ENCODE measurements at regions not wholly inside any gene's neighbourhood (a gene's known extent, or its start where the extent isn't known, plus 50 kb on each side); places are given as distances from the start of the nearest gene placed in this dataset.

DNA sequence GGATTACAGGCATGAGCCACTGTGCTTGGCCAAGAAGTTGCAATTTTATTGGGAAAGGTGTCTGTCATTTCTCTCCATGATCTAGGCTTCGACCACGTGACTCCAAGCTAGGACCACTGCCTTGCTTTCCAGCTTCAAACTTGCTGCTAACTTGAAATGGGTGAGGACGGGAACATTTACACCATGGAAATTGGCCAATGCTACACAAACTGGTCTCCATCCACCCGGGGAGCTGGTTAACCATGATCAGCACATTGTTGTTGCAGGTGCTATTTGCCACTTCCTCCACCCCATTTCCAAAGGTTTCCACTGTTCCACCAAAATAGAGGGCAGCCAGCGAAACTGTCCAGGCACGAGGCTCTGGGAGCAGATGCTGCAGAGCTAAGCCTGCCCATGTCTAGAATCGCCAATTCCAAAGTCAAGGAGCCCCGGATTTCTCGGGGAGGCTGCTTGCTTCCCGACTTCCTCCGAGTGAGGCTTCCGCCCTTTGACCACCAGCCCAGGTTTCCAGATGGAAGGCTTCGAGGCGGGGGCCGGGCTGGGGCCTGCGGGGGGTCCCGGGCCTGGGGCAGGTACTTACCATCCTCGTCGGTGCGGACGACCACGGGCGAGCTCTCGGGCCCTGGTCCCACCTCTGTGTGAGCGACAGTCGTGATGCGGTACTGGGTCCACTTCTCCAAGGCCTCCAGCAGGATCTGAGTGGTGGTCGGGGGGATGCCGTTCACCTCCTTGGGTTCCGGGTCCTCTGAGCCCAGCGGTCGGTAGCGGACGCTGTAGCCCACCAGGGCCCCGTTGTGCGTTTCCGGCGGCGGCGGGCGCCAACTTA, 109.7 kb downstream of the PTPRS start:
- DNase-seq (ENCODE audit: low spot score): no peak
- H3K36me3 ChIP-seq (replicated peaks in 1 of 2; ENCODE audit: control insufficient read depth in 2 of 2, insufficient read depth in 2 of 2, low read length in 2 of 2): peaks cover 40 to 72% of the 10 kb centered on the region in 2 donors
- H3K9me3 ChIP-seq (replicated peaks in 1 of 2; ENCODE audit: control insufficient read depth in 2 of 2, insufficient read depth in 1 of 2, low read depth in 1 of 2, low read length in 2 of 2): peaks cover 4 to 5% of the 10 kb centered on the region in 2 donors
- H3K4ac ChIP-seq (ENCODE audit: low read length): no peak overlapping the region
- H3K4me2 ChIP-seq (ENCODE audit: insufficient read depth, low read length, poor library complexity, severe bottlenecking): no peak overlapping the region
- H3K14ac ChIP-seq (ENCODE audit: low read length): no peak overlapping the region
- H2AK5ac ChIP-seq (ENCODE audit: low read depth, low read length): no peak overlapping the region
- no peak overlapping the region for H2AFZ ChIP-seq (ENCODE audit: low read length)
- H3K4me3 ChIP-seq (ENCODE audit: low read length in 2 of 2): no peak overlapping the region
- H2BK15ac ChIP-seq (ENCODE audit: low read length): no peak overlapping the region
- no peak overlapping the region for H3K9ac ChIP-seq (ENCODE audit: low read depth, low read length, poor library complexity)
- no peaks in the 10 kb centered on the region for H3K4me1 ChIP-seq (ENCODE audit: control insufficient read depth in 2 of 2, insufficient read depth in 1 of 2, low read depth in 1 of 2, low read length in 2 of 2)
- H4K8ac ChIP-seq (ENCODE audit: low read depth, low read length): no peak overlapping the region
- H3K23ac ChIP-seq (ENCODE audit: low read depth, low read length, poor library complexity): no peak overlapping the region
- no peak overlapping the region for H4K91ac ChIP-seq (ENCODE audit: low read depth, low read length, poor library complexity)
- no peak overlapping the region for H3K18ac ChIP-seq (ENCODE audit: low read length)
- peaks cover 2% of the 10 kb centered on the region for H3K79me1 ChIP-seq (ENCODE audit: low read depth, low read length)
- WGBS, 2 donors (ENCODE audit: extremely low coverage in 2 of 2, insufficient read length in 2 of 2, insufficient replicate concordance in 1 of 2): no CpG with 5 or more reads among the region's 41 CpGs
- H2BK5ac ChIP-seq (ENCODE audit: low read length): no peak overlapping the region
- H3K27ac ChIP-seq (replicated peaks; ENCODE audit: low read length): no peak overlapping the region
- H2BK12ac ChIP-seq (ENCODE audit: low read length): no peak overlapping the region
- no peak overlapping the region for H2BK120ac ChIP-seq (ENCODE audit: low read depth, low read length)
- H3K27me3 ChIP-seq (ENCODE audit: control insufficient read depth in 3 of 3, insufficient read depth in 3 of 3, low read depth in 1 of 3, low read length in 3 of 3): no peaks in the 10 kb centered on the region

DNA sequence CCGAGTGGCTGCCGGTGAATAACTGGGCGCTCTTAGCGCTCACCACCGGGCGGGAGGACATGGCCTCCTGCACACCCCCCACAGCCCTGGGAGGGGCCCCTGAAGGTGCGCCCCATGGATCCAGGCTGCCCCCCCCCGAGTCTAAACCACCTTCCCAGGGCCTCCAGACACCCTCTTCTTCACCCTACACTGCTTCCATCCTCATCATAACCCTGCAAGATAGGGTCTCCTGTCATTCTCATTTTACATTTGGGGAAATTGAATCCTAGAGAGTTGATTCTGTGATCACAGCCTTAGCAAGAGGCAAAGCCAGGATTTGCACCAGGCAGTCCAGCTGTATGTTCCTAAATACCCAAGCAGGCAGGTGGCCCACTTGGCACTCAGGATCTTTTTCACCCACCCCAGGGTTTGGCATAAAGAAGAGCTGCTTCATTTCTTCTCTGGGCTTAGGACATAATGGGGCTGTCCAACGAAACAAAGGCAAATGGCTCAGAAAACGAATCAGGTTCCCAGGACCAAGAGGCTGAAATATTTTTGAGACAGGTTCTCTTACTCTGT, 110.8 kb downstream of the PTPRS start:
- Histone ChIP-seq H2AFZ (ENCODE audit: low read length) (no peak overlapping the region), H2BK15ac (ENCODE audit: low read length) (no peak overlapping the region), H3K4ac (ENCODE audit: low read length) (no peak overlapping the region), H4K91ac (ENCODE audit: low read depth, low read length, poor library complexity) (no peak overlapping the region), H3K27ac (replicated peaks; ENCODE audit: low read length) (no peak overlapping the region), H2AK5ac (ENCODE audit: low read depth, low read length) (no peak overlapping the region), H3K27me3 (ENCODE audit: control insufficient read depth in 3 of 3, insufficient read depth in 3 of 3, low read depth in 1 of 3, low read length in 3 of 3) (no peaks in the 10 kb centered on the region), H2BK5ac (ENCODE audit: low read length) (no peak overlapping the region), H3K14ac (ENCODE audit: low read length) (no peak overlapping the region), H3K36me3 (replicated peaks in 1 of 2; ENCODE audit: control insufficient read depth in 2 of 2, insufficient read depth in 2 of 2, low read length in 2 of 2) (peaks cover 40 to 74% of the 10 kb centered on the region in 2 donors), H4K8ac (ENCODE audit: low read depth, low read length) (no peak overlapping the region), H3K23ac (ENCODE audit: low read depth, low read length, poor library complexity) (no peak overlapping the region), H3K9me3 (replicated peaks in 1 of 2; ENCODE audit: control insufficient read depth in 2 of 2, insufficient read depth in 1 of 2, low read depth in 1 of 2, low read length in 2 of 2) (peaks cover 0 to 2% of the 10 kb centered on the region in 2 donors), H2BK12ac (ENCODE audit: low read length) (no peak overlapping the region), H2BK120ac (ENCODE audit: low read depth, low read length) (no peak overlapping the region), H3K4me2 (ENCODE audit: insufficient read depth, low read length, poor library complexity, severe bottlenecking) (no peak overlapping the region), H3K9ac (ENCODE audit: low read depth, low read length, poor library complexity) (no peak overlapping the region), H3K4me3 (ENCODE audit: low read length in 2 of 2) (no peak overlapping the region), H3K79me1 (ENCODE audit: low read depth, low read length) (peaks cover 2% of the 10 kb centered on the region), H3K18ac (ENCODE audit: low read length) (no peak overlapping the region), H3K4me1 (ENCODE audit: control insufficient read depth in 2 of 2, insufficient read depth in 1 of 2, low read depth in 1 of 2, low read length in 2 of 2) (no peaks in the 10 kb centered on the region)
- WGBS, 2 donors (ENCODE audit: extremely low coverage in 2 of 2, insufficient read length in 2 of 2, insufficient replicate concordance in 1 of 2): no CpG with 5 or more reads among the region's 10 CpGs
- no peak for DNase-seq (ENCODE audit: low spot score)

DNA sequence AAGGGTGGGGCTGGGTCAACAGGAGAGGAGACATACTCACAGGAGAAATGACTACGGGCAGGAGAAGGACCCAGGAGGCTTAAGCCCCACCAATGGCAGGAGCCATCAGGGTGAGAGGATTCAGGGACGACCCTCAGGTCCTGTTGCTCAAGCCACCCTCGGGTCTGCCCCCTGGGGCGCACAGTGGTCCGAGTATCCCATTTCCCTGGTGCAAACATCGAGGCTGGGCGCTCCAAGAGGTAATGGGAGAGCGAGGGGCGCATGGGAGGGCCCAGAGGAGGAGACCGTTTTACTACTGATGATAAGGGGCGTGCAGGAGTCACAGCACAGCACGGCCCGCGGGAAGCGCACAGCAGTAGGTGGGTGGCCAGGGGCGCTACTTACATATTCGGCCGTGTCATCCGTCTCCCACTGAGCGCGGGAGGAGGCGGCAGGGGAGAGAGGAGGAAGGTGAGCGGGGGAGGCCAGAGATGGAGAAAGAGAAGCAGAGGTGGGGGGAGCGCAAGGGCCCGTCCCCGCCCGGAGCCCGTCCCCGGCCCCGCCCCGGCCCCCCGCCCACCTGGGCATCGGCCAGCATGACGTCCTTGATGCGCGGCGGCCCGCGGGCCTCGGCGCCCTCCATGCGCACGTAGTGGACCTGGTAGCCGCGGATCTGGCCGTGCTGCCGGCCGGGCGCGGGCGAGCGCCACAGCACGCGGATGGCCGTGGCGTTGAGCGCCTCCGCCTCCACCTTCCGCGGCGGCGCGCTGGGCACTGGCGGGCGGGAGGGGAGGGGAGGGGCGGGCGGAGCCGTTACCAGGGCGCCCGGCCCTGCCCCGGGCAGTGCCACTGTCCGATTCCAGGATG, 111.5 kb downstream of the PTPRS start:
- H3K36me3 ChIP-seq (replicated peaks in 1 of 2; ENCODE audit: control insufficient read depth in 2 of 2, insufficient read depth in 2 of 2, low read length in 2 of 2): peaks cover 46 to 75% of the 10 kb centered on the region in 2 donors
- H3K4ac ChIP-seq (ENCODE audit: low read length): no peak overlapping the region
- DNase-seq (ENCODE audit: low spot score): no peak
- H2BK5ac ChIP-seq (ENCODE audit: low read length): no peak overlapping the region
- no peak overlapping the region for H3K4me3 ChIP-seq (ENCODE audit: low read length in 2 of 2)
- H3K4me1 ChIP-seq (ENCODE audit: control insufficient read depth in 2 of 2, insufficient read depth in 1 of 2, low read depth in 1 of 2, low read length in 2 of 2): no peaks in the 10 kb centered on the region
- no peak overlapping the region for H3K18ac ChIP-seq (ENCODE audit: low read length)
- H3K4me2 ChIP-seq (ENCODE audit: insufficient read depth, low read length, poor library complexity, severe bottlenecking): no peak overlapping the region
- H3K79me1 ChIP-seq (ENCODE audit: low read depth, low read length): peaks cover 2% of the 10 kb centered on the region
- peaks cover 0 to 2% of the 10 kb centered on the region in 2 donors for H3K9me3 ChIP-seq (replicated peaks in 1 of 2; ENCODE audit: control insufficient read depth in 2 of 2, insufficient read depth in 1 of 2, low read depth in 1 of 2, low read length in 2 of 2)
- H3K9ac ChIP-seq (ENCODE audit: low read depth, low read length, poor library complexity): no peak overlapping the region
- WGBS, 2 donors (ENCODE audit: extremely low coverage in 2 of 2, insufficient read length in 2 of 2, insufficient replicate concordance in 1 of 2): no CpG with 5 or more reads among the region's 72 CpGs
- no peak overlapping the region for H4K91ac ChIP-seq (ENCODE audit: low read depth, low read length, poor library complexity)
- no peak overlapping the region for H2AFZ ChIP-seq (ENCODE audit: low read length)
- H2AK5ac ChIP-seq (ENCODE audit: low read depth, low read length): no peak overlapping the region
- no peak overlapping the region for H2BK120ac ChIP-seq (ENCODE audit: low read depth, low read length)
- H3K27ac ChIP-seq (replicated peaks; ENCODE audit: low read length): no peak overlapping the region
- H3K27me3 ChIP-seq (ENCODE audit: control insufficient read depth in 3 of 3, insufficient read depth in 3 of 3, low read depth in 1 of 3, low read length in 3 of 3): no peaks in the 10 kb centered on the region
- H3K14ac ChIP-seq (ENCODE audit: low read length): no peak overlapping the region
- no peak overlapping the region for H3K23ac ChIP-seq (ENCODE audit: low read depth, low read length, poor library complexity)
- H2BK12ac ChIP-seq (ENCODE audit: low read length): no peak overlapping the region
- H2BK15ac ChIP-seq (ENCODE audit: low read length): no peak overlapping the region
- H4K8ac ChIP-seq (ENCODE audit: low read depth, low read length): peak overlapping the region; percentile 78

DNA sequence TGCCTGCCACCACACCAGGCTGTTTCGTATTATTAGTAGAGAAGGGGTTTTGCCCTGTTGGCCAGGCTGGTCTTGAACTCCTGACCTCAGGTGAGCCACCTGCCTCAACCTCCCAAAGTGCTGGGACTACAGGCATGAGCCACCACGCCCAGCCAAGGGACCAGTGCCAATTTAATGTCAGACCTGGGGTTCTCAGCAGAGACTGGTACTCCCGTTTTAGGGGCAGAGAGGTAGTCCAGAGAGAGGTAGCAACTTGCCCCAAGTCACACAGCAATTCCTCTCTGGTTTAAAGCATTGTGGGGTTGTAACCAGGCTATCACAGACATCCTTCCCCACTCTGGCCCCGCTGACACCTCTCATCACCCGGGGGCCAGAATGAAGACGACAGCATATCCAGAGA, 112.1 kb downstream of the PTPRS start:
- no peak overlapping the region for H3K4ac ChIP-seq (ENCODE audit: low read length)
- H2AK5ac ChIP-seq (ENCODE audit: low read depth, low read length): no peak overlapping the region
- H4K8ac ChIP-seq (ENCODE audit: low read depth, low read length): no peak overlapping the region
- no CpG with 5 or more reads among the region's 6 CpGs for WGBS, 2 donors (ENCODE audit: extremely low coverage in 2 of 2, insufficient read length in 2 of 2, insufficient replicate concordance in 1 of 2)
- H3K4me2 ChIP-seq (ENCODE audit: insufficient read depth, low read length, poor library complexity, severe bottlenecking): no peak overlapping the region
- H3K9ac ChIP-seq (ENCODE audit: low read depth, low read length, poor library complexity): no peak overlapping the region
- H3K9me3 ChIP-seq (replicated peaks in 1 of 2; ENCODE audit: control insufficient read depth in 2 of 2, insufficient read depth in 1 of 2, low read depth in 1 of 2, low read length in 2 of 2): peaks cover 0 to 2% of the 10 kb centered on the region in 2 donors
- H3K23ac ChIP-seq (ENCODE audit: low read depth, low read length, poor library complexity): no peak overlapping the region
- H3K27ac ChIP-seq (replicated peaks; ENCODE audit: low read length): no peak overlapping the region
- H3K27me3 ChIP-seq (ENCODE audit: control insufficient read depth in 3 of 3, insufficient read depth in 3 of 3, low read depth in 1 of 3, low read length in 3 of 3): no peaks in the 10 kb centered on the region
- H3K18ac ChIP-seq (ENCODE audit: low read length): no peak overlapping the region
- H2BK15ac ChIP-seq (ENCODE audit: low read length): no peak overlapping the region
- H3K4me3 ChIP-seq (ENCODE audit: low read length in 2 of 2): no peak overlapping the region
- H2BK120ac ChIP-seq (ENCODE audit: low read depth, low read length): no peak overlapping the region
- no peak for DNase-seq (ENCODE audit: low spot score)
- H2BK5ac ChIP-seq (ENCODE audit: low read length): no peak overlapping the region
- no peak overlapping the region for H2BK12ac ChIP-seq (ENCODE audit: low read length)
- no peaks in the 10 kb centered on the region for H3K4me1 ChIP-seq (ENCODE audit: control insufficient read depth in 2 of 2, insufficient read depth in 1 of 2, low read depth in 1 of 2, low read length in 2 of 2)
- no peak overlapping the region for H2AFZ ChIP-seq (ENCODE audit: low read length)
- peaks cover 48 to 75% of the 10 kb centered on the region in 2 donors for H3K36me3 ChIP-seq (replicated peaks in 1 of 2; ENCODE audit: control insufficient read depth in 2 of 2, insufficient read depth in 2 of 2, low read length in 2 of 2)
- H4K91ac ChIP-seq (ENCODE audit: low read depth, low read length, poor library complexity): no peak overlapping the region
- peaks cover 2% of the 10 kb centered on the region for H3K79me1 ChIP-seq (ENCODE audit: low read depth, low read length)
- H3K14ac ChIP-seq (ENCODE audit: low read length): no peak overlapping the region

All from neuronal stem cell (in vitro differentiated cells).